OCI-LY1 (cell line): ENCODE measurements at regions not wholly inside any gene's neighbourhood (a gene's known extent, or its start where the extent isn't known, plus 50 kb on each side); places are given as distances from the start of the nearest gene placed in this dataset.

ENCODE experiments used
- H2AFZ ChIP-seq: fragments of 200-600 bp; sonication (generic), shearing (Covaris generic); 2 replicates; pipeline ENCODE4 v1.6.0; 2014; ENCODE audit warnings: antibody characterized with exemption, mild to moderate bottlenecking, low read length
- H3F3A ChIP-seq: fragments of 200-600 bp; sonication (generic), shearing (Covaris generic); 2 replicates; pipeline ENCODE4 v1.6.0; 2014; ENCODE audit warnings: mild to moderate bottlenecking, antibody characterized with exemption, low read length, moderate library complexity; ENCODE audit not compliant: insufficient read depth
- H3K27ac ChIP-seq: fragments of 200-600 bp; sonication (generic); 2 replicates; pipeline ENCODE4 v1.5.1; 2014; ENCODE audit warnings: low read length, mixed run types, mild to moderate bottlenecking, low read depth; ENCODE audit not compliant: poor library complexity, severe bottlenecking
- H3K27me3 ChIP-seq: fragments of 200-600 bp; sonication (generic); 2 replicates; pipeline ENCODE4 v1.6.0; 2014; ENCODE audit warnings: antibody characterized with exemption, mild to moderate bottlenecking, low read length, moderate library complexity; ENCODE audit not compliant: insufficient read depth
- H3K36me3 ChIP-seq: fragments of 200-600 bp; sonication (generic); 2 replicates; pipeline ENCODE4 v1.6.1; 2014; ENCODE audit warnings: mild to moderate bottlenecking, antibody characterized with exemption, low read length, moderate library complexity, mixed read lengths; ENCODE audit not compliant: insufficient read depth
- H3K4me1 ChIP-seq: fragments of 200-600 bp; sonication (generic); 2 replicates; pipeline ENCODE4 v1.5.1; 2014; ENCODE audit warnings: mild to moderate bottlenecking, low read length, moderate library complexity; ENCODE audit not compliant: insufficient read depth, severe bottlenecking
- H3K4me2 ChIP-seq: fragments of 200-600 bp; sonication (generic), shearing (Covaris generic); 2 replicates; pipeline ENCODE4 v1.6.1; 2014; ENCODE audit warnings: low read length
- H3K4me3 ChIP-seq: fragments of 200-600 bp; sonication (generic); 2 replicates; pipeline ENCODE4 v1.5.1; 2014; ENCODE audit warnings: low read length, low read depth, mild to moderate bottlenecking, mixed read lengths; ENCODE audit not compliant: poor library complexity, severe bottlenecking
- H3K79me2 ChIP-seq: fragments of 200-600 bp; shearing (Covaris generic); 2 replicates; pipeline ENCODE4 v1.6.1; 2016; ENCODE audit warnings: mixed run types, low read length, mixed read lengths; ENCODE audit not compliant: insufficient read depth
- H3K9ac ChIP-seq: fragments of 200-600 bp; sonication (generic), shearing (Covaris generic); 2 replicates; pipeline ENCODE4 v1.6.1; 2014; ENCODE audit warnings: mild to moderate bottlenecking, low read length, mixed read lengths
- H3K9me2 ChIP-seq: fragments of 200-600 bp; sonication (generic), shearing (Covaris generic); 2 replicates; pipeline ENCODE4 v1.6.1; 2014; ENCODE audit warnings: low read depth, mild to moderate bottlenecking, low read length, mixed read lengths
- H3K9me3 ChIP-seq: fragments of 200-600 bp; shearing (Covaris generic); 2 replicates; pipeline ENCODE4 v1.6.1; 2014; ENCODE audit warnings: low read length, mixed read lengths
- H4K20me1 ChIP-seq: fragments of 200-600 bp; sonication (generic), shearing (Covaris generic); 2 replicates; pipeline ENCODE4 v1.6.0; 2016; ENCODE audit warnings: mild to moderate bottlenecking, low read length; ENCODE audit not compliant: insufficient read depth
- CTCF ChIP-seq: fragments of 200-600 bp; sonication (generic), shearing (Covaris generic); IDR thresholded peaks from 2 replicates; pipeline ENCODE4 v1.5.1; 2017; ENCODE audit warnings: mild to moderate bottlenecking, antibody characterized with exemption, low read length, moderate library complexity, mixed read lengths
- EZH2 ChIP-seq: fragments of 200-600 bp; sonication (generic), shearing (Covaris generic); IDR thresholded peaks from 2 replicates; pipeline ENCODE4 v1.8.0; 2017; ENCODE audit warnings: borderline replicate concordance, mixed run types, mild to moderate bottlenecking, antibody characterized with exemption, low read length, moderate library complexity, mixed read lengths

GRCh38 chr15:87623832-87624231 lies 632.7 kb downstream of the NTRK3 start:
- Histone ChIP-seq H3K27ac (no peak overlapping the region), H3K4me3 (no peak overlapping the region), H4K20me1 (no peaks in the 10 kb centered on the region), H3K9me2 (no peaks in the 10 kb centered on the region), H3K4me2 (no peak overlapping the region), H3K36me3 (no peaks in the 10 kb centered on the region), H3K9ac (no peak overlapping the region), H3K27me3 (no peaks in the 10 kb centered on the region), H3F3A (no peaks in the 10 kb centered on the region), H3K9me3 (no peaks in the 10 kb centered on the region), H2AFZ (no peak overlapping the region), H3K79me2 (no peaks in the 10 kb centered on the region), H3K4me1 (no peaks in the 10 kb centered on the region)
- TF ChIP-seq EZH2 (no peak), CTCF (peak; percentile 53)

- Histone ChIP-seq H3K36me3 (no peaks in the 10 kb centered on the region), H3F3A (no peaks in the 10 kb centered on the region), H3K9me2 (no peaks in the 10 kb centered on the region), H3K4me2 (no peak overlapping the region), H3K79me2 (no peaks in the 10 kb centered on the region), H3K27me3 (no peaks in the 10 kb centered on the region), H2AFZ (no peak overlapping the region), H3K9ac (no peak overlapping the region), H3K4me3 (no peak overlapping the region), H3K27ac (no peak overlapping the region), H3K4me1 (no peaks in the 10 kb centered on the region), H4K20me1 (no peaks in the 10 kb centered on the region), H3K9me3 (no peaks in the 10 kb centered on the region)
- no peak for TF ChIP-seq EZH2
- no peak for TF ChIP-seq CTCF
These were observed 636.1 kb downstream of the NTRK3 start for GRCh38 chr15:87620393-87620792.

- no peaks in the 10 kb centered on the region for H3F3A ChIP-seq
- no peak overlapping the region for H3K4me2 ChIP-seq
- H3K36me3 ChIP-seq: no peaks in the 10 kb centered on the region
- no peak overlapping the region for H3K27ac ChIP-seq
- H3K79me2 ChIP-seq: no peaks in the 10 kb centered on the region
- H3K27me3 ChIP-seq: no peaks in the 10 kb centered on the region
- no peak overlapping the region for H2AFZ ChIP-seq
- no peaks in the 10 kb centered on the region for H3K4me1 ChIP-seq
- TF ChIP-seq CTCF (no peak), EZH2 (no peak)
- H4K20me1 ChIP-seq: no peaks in the 10 kb centered on the region
- no peaks in the 10 kb centered on the region for H3K9me2 ChIP-seq
- H3K9ac ChIP-seq: no peak overlapping the region
- H3K4me3 ChIP-seq: no peak overlapping the region
- H3K9me3 ChIP-seq: no peaks in the 10 kb centered on the region
These were observed 637.2 kb downstream of the NTRK3 start for GRCh38 chr15:87619161-87619960.
